Gastrocnemius medialis (tissue), 4 donors: ENCODE measurements at regions not wholly inside any gene's neighbourhood (a gene's known extent, or its start where the extent isn't known, plus 50 kb on each side); places are given as distances from the start of the nearest gene placed in this dataset.

Source experiments
- POLR2A ChIP-seq, 2 donors: fragments of 450-650 bp; IDR thresholded peaks; one replicate each; pipeline ENCODE4 v1.6.1; 2017; ENCODE audit warnings: antibody characterized with exemption in 2 of 2, mild to moderate bottlenecking in 2 of 2, moderate library complexity in 2 of 2
- TF ChIP-seq, protein P1 (sequence below), 5 experiments: fragments of 450-650 bp in 3 of 5; fragments of 200-600 bp in 2 of 5; sonication (generic) in 2 of 5; IDR thresholded peaks in 4 of 5; conservative IDR thresholded peaks in 1 of 5; 1 replicate in 4 of 5; 2 replicates in 1 of 5; pipeline ENCODE4 v1.5.1; 2016 to 2019; ENCODE audit warnings: antibody characterized with exemption in 5 of 5, mild to moderate bottlenecking in 3 of 5, moderate library complexity in 3 of 5

DNA sequence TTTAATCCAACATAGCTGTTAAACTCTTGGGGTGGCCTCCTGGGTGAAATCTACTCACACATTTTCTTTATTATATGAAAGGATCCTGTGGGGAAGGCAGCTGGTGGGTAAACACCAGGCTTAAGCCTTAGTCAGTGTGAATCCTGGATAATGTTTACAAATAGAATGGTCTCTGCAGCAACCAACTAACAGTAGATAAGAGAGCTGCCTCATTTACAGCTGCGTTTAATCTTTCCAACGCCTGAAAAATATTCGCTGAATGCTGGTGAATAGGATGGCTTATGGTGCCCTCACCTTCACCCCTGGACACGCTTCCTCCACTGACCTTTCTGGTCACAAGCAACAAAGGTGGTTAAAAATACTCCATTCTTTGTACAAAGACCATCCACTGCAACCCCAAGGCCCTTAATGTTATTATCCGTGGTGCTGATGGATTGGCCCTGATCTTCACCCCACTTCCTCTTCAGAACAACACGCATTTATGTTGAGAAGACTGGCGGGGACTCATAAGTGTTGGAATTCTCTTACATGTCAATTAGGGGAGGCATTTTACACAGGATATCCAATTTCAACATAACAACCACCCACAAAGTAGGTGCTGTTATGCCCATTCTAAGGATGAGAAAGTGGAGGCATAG lies 120.0 kb upstream of the FRMD4B start:
- TF ChIP-seq, protein P1, sequence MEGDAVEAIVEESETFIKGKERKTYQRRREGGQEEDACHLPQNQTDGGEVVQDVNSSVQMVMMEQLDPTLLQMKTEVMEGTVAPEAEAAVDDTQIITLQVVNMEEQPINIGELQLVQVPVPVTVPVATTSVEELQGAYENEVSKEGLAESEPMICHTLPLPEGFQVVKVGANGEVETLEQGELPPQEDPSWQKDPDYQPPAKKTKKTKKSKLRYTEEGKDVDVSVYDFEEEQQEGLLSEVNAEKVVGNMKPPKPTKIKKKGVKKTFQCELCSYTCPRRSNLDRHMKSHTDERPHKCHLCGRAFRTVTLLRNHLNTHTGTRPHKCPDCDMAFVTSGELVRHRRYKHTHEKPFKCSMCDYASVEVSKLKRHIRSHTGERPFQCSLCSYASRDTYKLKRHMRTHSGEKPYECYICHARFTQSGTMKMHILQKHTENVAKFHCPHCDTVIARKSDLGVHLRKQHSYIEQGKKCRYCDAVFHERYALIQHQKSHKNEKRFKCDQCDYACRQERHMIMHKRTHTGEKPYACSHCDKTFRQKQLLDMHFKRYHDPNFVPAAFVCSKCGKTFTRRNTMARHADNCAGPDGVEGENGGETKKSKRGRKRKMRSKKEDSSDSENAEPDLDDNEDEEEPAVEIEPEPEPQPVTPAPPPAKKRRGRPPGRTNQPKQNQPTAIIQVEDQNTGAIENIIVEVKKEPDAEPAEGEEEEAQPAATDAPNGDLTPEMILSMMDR (IDR thresholded peaks at IDR 0.05 in 4 of 5, conservative IDR thresholded peaks at IDR 0.05 in 1 of 5): no peak
- no peak for TF ChIP-seq POLR2A (IDR thresholded peaks at IDR 0.05)
